ENCODE measurements at regions not wholly inside any gene's neighbourhood (a gene's known extent, or its start where the extent isn't known, plus 50 kb on each side); places are given as distances from the start of the nearest gene placed in this dataset.
"Not testable (repeated sequence)": the region's sequence is repeated elsewhere in the genome, so short reads cannot be mapped to it uniquely, and the experiment has no call there.

DNA sequence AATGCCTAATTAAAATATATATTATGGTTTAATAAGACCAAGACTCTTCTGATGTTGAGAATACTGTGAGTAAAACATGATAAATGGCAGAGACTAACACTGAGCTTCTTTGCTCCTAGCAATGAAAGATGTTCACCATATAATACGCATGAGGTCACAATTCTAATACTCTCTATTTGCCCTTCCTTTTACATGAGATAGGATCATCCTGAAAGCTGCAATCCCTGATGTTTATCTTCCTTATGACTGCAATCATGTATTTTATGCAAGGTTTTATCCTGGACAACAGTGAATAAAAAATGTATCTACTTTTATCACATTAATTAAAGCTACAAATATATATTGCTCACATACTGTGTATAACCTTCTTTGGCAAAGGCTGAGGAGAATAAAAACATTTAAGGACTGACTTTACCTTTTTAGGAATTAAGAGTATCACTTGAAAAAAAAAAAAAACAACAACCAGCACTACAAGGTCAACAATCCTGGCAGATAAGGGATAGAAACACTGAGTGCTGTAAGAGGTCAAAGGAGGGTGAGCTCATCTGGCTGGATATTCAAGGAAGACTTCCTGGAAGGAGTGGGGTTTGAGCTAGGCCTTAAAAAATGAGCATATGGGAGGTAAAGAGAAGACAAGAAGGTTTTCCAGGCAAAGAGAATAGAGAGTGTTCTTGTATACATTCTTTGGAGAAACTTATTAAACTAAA is 99.9 kb downstream of the AREG start:
- DNase-seq = no peak

DNA sequence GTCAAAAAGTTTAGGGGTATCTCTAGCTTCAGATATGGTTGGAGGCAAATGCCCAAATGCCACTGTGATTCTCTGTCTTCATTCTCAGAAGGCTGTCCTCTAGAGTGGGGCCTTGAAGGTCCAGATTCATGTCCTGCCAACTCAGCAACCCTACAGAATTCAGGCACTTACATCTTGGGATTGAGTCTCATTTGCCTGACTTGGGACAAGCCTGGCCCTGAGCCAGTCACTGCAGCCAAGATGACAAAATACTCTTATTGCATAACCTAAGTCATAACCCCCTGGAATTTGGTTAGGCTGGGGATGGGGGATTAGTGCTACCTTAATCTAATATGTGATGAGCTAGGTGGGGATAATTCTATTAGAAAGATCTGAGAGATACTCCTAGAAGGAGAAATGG is 100.5 kb downstream of the AREG start:
- no peak for DNase-seq

DNA sequence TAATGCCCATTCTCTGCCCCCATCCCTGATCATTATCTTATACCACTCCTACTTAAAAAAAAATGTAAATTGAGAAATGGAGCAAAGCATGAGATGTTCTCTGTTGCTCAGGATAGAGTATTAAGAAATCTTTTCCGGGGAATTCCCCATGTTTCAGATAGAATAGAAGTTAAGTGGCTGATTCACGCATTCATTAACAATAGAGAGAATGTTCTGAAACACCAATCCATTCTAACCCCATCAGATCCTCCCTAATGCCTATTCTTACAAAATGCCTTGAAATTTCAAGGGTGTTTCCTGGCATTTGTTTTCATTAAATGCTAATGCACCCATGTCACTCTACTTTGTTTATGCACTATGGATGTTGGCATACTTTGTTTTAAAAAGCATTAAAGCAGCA is 101.1 kb downstream of the AREG start:
- no peak for DNase-seq

DNA sequence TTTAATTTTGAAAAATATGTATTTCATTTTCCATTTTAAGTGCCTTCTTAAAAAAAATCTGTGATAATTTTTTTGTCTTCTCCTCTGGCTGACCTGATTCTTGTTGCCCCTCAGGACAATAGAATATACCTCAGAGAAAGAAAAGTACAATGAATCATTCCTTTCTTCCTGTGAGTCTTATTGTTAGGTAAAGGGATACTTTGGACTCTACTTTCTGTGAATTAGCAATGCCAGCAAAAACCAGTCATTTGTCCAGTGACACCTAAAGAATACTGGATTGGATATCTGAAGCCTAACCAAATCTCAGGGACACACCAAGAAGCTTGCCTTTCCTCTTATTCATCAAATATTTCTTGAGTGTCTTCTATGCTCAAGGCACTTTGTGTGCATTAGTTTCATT is 102.1 kb downstream of the AREG start:
- no peak for DNase-seq

DNA sequence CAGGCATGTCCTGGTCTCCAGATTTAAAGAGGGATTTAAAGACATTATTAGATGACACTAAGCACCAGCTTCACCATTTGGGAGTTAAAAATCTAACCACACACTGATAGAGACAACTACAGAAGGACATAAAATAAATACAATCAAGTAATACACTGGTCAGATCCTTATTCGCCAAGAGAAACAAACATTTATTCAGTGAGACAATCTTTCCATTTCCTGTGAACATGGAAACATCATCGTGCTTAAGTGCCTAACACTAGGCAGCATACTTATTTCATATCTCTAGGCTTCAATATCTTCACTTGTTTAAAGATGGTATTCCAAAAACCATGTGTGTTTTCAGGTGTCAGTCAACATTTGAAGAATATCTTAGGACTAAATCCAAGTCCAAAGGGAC is 103.6 kb downstream of the AREG start:
- DNase-seq = no peak

DNA sequence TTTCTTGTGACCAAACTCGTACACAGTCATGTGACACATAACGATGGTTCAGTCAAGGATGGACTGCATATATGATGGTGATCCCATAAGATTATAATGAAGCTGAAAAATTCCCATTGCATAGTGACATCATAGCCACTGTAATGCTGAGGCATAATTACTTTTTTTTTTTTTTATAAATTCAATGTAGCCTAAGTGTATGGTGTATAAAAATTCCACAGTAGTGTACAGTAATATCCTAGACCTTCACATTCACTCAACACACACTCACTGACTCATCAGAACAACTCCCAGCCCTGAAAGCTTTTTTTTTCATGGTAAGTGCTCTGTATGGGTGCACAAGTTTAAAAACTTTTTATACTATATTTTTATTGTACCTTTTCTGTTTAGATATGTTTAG is 105.0 kb downstream of the AREG start:
- DNase-seq = no peak

DNA sequence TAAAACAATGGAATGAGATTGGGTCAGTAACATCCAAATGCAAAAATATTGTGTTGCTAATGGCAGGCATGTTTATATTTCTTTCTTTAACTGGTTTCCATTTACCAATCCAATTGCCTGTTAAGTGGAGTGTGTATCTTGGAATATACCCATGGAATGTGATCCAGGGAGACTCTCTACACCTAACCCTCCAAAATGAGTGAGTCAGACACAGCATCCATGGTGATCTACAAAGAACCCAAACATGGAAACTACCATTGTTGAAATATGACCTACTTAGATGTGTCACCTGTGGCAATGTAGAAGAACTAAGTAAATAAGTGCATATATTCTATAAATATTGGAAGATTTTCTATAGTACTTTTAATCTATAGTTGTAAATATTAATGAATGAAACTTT is 110.3 kb downstream of the AREG start:
- DNase-seq = no peak

DNA sequence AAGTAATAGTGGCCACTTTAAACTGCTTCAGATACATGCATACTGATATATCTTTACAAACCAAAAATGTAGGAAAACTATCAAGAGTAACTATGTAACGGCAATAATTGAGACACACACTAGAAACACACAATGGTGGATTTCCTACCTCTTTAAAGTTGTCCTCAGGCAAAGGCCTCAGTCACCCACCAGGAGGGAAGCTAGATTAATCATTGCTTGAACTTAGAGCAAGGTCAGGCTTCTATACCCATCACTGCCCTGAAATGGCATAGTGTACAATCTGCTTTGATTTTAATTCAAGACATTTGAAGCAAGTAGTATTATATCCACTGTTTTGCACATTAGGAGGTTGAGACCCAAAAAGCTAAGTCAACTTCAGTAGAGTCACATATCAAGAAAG is 110.9 kb downstream of the AREG start:
- no peak for DNase-seq

DNA sequence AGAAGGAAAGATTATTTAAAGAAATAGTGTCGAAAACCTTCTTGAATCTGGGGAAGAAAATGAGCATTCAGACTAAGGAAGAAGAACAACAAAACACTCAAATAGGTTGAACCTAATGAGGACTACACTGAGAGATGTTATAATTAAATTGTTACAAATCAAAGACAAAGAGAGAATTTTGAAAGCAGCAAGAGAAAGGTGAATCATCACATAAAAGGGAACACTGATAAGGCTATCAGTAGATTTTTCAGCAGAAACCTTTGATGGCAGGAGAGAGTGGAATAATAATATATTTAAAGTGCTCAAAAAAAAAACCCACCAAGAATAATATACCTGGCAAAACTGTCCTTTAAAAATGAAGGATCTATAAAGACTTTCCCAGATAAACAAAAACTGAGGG is 114.9 kb downstream of the AREG start:
- DNase-seq = no peak

DNA sequence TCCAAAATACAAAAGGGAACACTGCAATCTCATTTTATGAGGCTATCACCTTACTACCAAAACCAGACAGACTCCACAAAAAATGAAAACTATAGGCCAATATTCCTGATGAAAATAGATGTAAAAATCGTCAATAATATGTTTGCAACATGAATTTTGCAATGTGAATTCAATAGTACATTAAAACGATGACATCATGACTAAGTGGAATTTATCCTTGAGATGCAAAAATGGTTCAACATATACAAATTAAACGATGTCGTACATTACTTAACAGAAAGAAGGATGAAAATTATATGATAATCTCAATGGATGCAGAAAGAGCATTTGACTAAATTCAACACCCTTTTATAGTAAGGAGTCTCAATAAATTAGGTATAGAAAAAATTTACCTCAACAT is 123.0 kb downstream of the AREG start:
- no peak for DNase-seq

DNA sequence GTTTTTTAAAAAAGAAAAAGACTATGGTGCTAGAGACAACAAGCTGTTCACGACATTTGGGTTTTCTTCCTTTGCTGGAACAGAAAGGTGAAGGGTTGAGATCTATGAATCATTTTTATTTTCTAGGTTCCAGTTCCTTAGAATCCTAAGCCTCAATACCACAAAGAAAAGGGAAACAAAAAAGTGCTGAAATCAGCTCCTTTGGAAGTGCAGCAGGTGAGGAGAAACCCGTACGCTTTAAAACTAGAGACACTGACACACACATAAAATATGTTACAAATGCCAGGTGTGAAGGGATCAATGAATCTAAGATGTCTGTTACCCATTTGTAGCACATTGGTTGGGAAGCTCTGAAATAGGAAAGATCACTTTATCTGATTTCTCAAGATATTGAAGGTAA is 125.2 kb downstream of the AREG start:
- no peak for DNase-seq

DNA sequence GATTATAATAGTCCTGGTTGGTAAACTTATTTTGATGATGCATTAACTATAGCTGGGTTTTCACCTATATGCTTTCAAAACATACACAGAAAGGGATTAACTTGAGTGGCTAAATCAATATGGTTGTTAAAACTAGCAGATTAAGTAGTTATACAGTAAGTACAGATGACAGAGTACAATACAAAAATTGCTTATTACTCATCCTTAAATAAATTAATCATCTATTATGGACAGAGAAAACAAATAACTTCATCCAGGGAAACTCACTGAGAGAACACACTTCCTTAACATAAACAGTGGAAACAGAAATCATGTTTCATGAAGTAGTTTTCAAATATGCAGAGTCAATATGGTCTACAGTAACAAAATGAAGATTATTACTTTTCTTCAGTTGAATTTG is 133.4 kb downstream of the AREG start:
- no peak for DNase-seq

DNA sequence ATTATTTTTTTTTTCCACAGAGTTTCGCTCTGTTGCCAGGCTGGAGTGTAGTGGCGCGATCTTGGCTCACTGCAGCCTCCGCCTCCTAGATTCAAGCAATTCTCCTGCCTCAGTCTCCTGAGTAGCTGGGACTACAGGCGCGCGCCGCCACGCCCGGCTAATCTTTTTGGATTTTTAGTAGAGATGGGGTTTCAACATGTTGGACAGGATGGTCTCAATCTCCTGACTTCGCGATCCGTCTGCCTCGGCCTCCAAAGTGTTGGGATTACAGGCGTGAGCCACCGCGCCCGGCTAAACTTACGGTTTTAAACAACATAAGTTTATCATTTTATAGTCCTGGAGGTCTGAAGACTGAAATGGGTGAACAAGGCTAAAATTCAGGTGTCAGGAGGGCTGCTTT is 133.9 kb downstream of the AREG start:
- DNase-seq = not testable (repeated sequence)

DNA sequence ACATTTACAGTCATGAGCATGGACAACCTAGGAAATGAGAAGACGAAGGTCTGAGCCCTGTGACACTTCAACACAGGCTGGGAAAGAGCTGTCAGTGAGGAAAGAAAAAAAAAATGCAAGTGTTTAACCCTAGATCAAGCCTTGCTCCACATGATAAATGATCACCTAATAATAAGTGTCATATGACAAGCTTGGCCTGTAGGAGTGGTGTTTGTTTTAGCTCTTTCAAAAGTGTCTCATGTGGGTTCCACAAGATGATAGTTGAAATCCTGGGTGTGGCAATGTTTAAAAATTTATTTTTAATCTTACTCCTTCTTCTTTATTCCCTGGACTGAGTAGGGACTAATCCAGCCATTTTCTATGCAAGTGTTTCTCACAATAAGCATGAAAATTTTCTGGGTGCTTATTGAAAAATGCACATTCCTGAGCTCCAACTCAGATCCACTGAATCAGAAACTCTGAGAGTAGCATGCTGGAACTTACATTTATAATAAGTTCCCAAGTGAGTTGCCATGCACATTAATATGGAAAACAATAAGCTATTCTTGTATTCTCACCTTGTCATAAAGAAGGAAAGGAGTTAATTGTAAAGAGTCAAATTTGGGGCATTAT is 138.3 kb downstream of the AREG start:
- DNase-seq = no peak

DNA sequence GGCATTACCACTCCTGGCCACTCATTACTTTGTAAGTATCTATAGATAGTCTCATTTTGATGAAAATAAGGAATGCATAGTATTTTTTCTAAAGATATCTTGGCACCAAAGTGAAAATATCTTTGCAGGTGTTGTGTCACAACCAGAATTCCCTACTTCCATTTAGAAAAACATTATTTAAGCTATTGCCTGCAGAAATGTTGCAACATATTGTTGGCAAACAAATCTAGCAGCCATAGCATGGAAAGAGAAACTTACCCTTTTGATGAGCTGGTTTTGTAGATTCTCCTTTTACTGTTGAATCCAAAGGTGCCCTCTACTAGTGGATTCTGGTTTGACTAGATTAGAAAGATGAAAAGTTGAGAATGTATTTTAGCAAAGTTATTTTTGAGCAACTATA is 138.8 kb downstream of the AREG start:
- DNase-seq = no peak

DNA sequence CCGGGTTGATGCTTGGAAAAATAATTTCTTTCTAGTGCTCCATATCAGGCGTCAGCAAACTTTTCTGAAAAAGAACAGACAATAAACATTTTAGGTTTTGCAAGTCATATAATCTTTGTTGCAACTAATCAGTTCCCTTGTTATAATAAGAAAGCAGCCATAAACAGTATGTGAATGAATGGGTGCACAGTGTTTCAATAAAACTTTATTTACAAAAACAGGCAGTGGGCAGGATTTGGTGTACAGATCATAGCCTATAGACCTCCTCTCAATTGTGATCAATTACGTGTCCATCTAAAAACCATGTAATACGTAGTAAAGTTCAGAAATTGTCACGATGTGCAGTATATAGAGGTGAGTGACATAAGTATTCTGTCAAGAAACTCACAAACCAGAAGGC is 143.4 kb downstream of the AREG start:
- no peak for DNase-seq

DNA sequence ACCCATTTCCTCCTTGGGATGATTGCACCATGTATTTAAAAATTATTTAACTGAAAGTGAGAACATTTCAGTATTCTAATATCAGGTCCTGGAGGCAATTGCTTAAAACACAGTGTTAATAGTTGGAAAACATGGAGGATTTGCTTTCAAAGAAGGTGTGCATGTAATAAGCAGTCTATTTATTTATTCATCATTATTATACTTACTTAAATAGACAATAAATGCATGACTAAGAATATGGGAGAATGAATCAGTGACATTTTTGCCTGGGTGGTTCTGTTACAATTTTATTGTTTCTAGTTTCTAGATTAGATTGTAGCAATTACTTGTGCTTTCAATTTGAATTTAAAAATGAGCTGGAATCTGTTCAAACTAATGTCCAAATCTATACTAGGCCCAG is 145.5 kb downstream of the AREG start:
- DNase-seq = no peak

DNA sequence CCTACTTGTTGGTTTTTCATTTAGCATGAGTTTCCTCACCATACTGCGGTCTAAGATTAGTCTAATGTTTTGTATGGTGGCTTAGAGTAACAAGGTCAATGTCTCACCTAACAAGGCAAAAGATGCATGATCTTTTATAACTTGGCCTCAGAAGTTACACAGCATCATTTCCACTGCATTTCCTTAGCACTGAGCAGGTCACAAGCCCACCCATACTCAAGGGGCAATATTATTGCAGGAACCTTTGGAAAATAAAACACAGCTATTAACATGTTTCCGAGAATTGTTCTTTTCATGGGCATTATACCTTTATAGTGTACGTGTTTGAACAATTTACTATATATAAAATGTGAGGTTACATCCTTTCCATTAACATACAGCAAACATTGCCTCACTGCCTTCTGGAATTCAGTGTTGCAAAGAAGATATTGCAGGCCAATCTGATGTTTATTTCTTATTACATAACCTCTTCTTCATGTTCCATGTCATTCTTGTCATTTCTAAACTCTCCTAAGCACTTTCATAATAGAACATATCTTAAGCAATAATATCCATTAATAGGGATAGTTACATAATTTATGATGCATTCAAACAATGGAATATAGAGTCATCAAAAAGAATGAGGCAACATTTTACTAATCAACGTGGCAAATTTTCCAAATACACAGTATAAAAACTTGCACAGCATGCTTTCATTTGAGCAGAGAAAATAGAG is 153.8 kb downstream of the AREG start:
- no peak for DNase-seq

DNA sequence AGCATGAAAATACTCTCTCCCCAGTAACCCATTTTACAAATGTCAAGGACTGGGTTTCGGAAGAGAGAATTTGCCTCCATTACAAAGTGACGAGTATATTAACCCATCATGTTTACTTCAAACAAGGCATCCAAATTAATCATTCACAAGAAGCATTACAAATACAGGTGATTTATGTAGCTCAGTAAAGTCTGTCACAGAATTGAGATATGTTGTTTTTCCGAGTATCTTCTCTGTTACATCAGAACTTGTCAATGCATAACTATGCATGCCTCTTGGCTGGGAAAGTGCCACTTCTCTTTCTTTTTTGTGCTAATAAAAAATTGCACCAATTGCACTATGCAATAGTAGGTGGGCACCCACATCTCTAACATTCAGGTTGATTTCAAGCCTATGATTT is 158.2 kb downstream of the AREG start:
- no peak for DNase-seq

DNA sequence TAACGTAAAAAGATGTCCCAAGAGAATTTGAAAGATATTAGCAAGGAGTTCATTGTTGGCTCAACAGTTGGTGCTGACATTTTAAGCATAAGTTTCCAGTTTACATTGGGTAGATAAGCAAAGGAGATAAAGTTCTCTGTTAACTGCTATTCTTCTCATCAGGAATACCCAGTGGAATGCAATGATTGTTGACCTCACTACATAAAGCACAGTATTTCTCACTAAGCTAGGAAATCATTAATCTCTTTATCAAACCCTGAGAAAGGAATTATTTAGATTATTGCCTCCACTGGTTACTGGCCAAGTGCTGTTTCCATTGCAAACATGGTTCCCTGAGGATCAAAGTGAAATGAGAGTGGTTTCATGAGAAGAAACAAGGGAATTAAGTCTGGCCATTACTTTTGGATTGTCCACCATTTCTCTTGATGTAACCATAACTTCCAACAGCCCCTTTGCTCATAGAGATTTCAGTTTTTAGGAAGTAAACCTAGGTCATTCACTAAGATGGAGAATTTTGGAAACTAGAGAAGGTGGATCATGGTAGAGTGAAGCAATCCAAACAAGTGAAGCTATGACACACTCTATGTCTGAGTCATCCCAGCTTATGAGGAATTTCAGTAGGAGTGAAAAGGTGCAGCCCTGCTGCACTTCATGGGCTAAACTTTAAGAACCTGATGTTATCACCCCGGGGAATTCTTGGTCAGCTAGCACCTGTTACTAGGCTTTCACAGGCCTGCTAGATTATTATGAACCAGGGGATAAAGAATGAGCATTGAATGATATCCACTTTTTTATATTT is 163.4 kb downstream of the AREG start:
- DNase-seq = no peak

DNA sequence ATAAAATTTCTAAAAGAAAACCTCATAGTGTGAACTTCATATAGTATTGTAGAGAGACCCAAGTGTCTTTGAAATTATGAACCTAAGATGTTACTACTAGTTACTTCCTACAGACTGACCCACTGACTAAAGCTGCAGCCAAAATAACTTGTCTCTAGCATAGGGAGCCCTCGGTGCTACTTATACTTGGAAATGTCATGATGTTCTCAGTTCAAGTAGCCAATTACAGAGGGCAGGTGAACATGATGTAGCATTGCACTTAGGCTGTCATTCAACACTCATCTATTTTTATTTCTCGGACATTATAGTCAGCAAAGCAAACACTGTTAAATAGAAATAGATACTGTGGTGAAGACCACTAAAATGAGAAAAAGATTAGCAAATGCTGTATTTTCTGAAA is 165.6 kb downstream of the AREG start:
- DNase-seq = no peak

DNA sequence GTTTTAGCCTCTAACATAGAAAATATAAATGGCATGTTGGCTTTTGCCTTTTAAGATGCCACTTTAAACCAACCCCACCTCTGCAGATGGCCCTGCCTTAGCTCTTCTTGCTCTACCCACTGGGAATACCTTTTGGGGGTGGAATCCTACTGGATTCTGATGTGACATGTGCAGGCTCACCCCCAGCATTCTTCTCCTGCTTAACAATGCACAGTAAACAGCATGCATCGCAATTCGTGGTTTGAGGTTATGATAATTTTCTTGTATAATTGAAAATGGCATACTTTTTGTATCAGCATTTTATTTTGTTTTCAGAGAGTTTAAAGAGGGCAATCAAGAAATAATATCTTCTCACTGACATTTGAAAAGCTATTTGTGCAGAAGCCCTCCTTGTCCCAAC is 167.9 kb downstream of the AREG start:
- DNase-seq = no peak

DNA sequence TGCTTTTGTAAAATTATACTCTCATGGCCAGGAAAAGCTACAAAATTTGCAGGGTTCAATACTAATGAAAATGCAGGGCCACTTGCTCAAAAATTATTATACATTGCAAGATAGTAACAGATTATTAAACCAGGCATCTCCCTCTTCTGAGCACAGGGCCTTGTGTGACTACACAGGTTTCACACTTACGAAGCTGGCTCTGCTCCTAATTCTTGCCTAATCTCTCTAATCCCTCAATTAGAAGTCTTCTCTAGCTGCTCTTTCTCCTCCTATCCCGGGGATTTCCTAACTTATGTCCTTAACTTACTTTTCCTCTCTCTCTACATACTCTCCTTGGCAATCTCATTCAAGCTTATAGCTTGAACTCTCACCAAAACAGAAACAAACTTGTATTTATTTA is 168.3 kb downstream of the AREG start:
- no peak for DNase-seq

DNA sequence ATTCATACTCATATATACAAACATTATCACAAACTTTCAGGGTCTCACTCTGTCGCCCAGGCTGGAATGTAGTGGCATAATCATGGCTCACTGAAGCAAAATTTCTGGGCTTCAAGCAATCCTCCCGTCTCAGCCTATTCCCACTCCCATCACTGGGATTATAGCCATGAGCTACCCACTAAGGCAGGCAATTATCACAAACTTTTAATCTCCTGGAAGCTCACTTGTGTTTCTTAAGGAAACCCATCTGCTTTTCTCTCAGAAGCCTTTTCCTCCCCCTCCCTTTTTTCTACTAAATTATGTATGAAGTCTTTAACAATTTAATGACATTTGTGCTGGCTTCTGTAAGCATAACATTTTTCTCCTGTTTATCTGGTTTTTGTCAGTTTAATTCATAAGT is 170.5 kb downstream of the AREG start:
- DNase-seq = no peak
